Embryonic facial prominence (tissue), 1 donor: ENCODE measurements at regions not wholly inside any gene's neighbourhood (a gene's known extent, or its start where the extent isn't known, plus 50 kb on each side); places are given as distances from the start of the nearest gene placed in this dataset.

ENCODE experiments used
- DNase-seq: peaks from one replicate; pipeline ENCODE4 v3.0.0-alpha.2; 2016; ENCODE audit errors: extremely low spot score

DNA sequence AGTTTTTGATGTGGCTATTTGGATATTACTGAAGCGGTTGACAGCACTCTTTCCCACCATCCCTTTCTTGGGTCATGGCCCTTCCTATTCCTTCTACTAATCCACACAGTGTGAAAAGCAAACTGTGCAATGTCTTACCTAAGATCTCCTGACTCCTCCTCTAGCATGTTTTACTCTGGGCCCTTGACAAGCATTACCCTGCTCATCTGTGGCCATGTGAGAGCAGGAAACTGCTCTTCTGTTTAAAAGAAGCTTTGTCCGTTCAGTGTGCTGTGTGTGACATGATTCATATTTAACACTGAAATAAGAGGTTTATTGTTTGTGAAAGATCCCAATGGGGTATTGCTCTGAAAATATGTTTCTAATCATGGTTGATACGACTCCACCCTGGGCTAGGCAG is 1022.5 kb downstream of the AACS start:
- no peak for DNase-seq

DNA sequence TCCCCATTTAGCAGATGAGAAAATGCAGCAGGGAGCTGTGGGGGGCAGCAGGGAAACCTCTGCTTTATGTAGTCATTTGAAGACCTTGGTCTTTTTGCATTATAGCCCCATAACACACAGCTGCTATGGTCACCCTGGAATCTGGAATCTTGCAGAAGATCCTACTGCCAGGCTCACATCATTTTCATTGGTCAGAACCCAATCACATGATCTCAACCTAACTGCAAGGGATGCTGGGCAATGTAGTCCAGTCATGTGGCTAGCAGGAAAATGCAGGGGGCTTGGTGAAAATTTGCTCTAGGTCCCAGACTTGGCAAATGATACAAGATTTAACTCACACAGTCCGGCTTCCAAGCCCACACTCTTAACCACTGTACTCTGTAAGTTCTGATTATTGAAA is 1028.7 kb downstream of the AACS start:
- DNase-seq: no peak

DNA sequence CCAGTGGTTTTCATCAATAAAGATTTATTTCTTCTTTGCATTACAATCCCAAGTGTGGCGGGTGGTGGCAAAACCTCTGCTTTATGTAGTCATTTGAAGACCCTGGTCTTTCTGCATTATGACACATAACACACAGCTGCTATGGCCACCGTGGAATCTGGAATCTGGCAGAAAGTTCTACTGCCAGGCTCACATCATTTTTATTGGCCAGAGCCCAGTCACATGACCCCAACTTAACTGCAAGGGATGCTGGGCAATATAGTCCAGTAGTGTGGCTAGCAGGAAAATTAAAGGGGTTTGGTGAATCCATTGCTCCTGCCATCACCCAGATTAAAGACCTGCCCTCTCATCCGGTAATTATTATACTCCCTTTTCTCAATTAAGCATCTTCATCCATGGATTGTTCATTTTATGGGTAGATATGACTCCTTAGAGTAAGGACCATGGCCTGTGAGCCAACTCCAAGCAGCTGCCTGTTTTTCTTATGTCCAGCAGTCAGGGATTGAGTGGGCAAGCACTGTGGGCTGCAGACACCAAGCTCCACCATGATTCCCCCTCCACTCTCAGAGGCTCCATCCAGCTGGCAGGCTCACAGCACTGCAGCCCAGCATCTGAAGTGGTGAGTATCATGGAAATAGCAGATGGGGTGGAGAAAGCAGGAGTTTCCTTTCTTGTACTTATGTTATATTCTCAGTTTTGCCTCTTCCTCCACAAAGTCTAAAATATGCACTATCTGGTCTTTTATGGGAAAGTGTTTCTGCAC is 1030.7 kb downstream of the AACS start:
- no peak for DNase-seq

DNA sequence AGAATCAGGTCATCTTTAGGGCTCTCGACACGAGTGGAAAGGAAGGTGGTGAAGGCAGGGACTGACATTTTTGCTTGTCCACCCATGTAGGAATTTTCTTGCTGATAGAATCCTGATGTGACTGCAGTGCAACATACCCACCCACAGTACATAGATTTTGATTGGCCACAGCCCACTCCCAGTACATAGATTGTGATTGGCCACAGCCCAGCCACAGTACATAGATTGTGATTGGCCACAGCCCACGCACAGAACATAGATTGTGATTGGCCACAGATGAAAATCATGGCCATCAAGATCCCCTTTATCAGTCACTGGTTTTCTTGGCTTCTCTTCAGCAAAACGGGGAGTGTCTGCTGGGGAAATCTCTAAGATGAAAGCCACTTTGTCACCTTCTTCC is 1041.5 kb downstream of the AACS start:
- no peak for DNase-seq

DNA sequence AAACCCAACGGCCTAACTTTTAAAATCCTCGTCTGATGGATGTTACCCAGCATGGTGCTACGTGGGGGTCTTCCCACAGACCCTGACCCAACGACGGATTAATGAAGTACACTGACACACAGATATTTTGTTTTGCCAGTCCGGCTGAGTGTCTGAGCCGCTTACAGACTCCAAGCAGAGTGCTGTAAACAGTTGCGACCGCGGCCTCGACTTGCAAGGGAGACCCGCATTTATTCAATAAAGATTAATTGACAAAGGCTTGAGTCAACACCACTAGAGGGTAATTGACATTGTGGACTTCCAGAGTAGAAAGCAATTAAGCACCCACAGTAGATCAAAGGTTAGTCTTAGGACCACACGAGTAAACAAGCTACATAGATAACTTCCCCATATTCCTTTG is 1042.4 kb downstream of the AACS start:
- DNase-seq: no peak

DNA sequence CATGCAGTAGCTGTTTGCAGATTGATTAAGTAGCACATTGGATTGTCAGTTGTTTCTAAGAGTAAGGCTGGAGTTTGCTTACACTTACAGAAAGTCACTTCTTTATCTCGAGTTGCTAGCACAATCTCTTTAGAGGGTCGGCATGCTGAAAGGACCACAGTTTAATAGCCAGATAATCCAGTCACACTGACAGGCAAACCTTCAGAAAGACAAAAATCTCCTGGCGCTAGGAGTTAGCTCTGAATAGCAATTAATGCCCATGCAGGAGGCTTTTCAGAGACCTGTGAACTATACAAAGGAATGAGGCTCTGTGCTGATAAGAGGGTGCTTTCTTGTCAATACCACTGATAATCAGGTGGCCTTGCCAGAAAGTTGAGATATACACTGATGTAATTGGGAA is 1043.0 kb downstream of the AACS start:
- no peak for DNase-seq

DNA sequence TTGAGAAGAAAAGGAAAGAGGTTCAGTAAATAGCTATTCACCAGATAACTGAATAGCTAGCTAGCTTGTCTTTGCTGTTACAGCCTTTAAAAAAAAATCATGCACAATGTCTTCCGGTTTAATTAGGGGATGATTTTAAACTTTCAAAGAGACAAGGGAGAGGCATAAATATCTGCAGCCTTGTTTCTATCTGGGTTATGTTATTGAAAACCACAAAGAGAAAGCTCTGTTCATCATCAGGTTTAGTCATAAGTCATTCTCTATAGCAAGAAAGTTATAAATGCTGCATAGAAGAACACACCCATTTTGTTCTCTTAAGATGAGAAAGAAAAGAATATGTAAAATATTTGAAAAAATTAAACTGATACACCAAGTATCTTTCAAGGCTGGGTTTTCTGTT is 1046.9 kb downstream of the AACS start:
- DNase-seq: no peak

DNA sequence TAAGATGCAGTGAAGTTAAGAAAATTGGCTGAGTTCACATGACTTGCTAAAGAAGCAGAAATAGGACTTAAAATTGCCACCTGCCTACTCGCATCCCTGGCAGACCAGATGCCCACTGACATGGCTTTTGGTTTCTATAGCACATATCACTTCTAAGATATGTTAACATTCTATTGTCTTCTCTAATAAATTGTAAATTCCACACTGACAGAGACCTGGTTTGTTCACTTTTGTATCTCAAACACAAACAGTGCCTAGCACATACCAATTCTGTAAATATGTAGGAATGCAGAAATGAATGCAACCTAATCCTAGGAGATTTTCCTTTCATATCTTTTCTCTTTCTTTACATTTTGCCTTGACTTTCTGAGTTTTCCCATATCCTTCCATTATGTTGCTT is 1047.6 kb downstream of the AACS start:
- DNase-seq: no peak

DNA sequence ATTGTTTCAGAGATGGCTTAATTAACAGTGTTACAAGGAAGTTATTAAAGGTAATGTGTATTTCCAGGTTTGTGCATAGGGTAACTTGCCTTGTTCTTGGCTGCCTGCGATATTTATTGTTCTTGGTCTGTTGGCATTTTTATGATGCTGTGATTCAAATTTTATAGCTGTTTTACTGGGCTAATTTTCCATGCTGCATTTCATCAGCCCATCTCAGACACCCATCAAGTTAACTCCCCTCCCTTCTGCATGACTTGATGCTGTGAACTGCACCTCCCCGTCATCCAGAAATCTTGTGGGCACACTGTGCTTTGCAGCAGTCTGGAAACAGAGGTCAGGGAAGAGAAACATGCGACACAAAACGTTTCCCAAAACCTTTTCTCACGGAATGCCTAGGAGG is 1049.2 kb downstream of the AACS start:
- DNase-seq: no peak

DNA sequence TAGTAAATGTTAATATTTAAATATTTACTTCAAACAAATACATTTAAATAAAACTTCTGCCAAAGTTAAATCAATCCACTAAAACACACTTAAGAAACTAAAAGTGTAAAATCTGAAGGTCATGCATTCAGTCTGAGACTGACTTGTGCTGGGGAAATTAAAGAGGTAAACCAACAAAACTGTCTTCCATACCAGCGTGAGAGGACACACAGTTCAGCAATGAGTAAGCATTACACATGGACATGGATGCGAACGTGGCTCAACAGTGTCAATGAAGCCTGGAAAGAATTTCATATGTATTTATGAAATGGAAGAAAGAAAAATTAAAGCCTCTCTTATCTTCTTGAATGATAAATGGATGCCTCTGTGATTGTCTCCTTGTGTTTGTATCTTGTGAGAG is 1052.3 kb downstream of the AACS start:
- no peak for DNase-seq

DNA sequence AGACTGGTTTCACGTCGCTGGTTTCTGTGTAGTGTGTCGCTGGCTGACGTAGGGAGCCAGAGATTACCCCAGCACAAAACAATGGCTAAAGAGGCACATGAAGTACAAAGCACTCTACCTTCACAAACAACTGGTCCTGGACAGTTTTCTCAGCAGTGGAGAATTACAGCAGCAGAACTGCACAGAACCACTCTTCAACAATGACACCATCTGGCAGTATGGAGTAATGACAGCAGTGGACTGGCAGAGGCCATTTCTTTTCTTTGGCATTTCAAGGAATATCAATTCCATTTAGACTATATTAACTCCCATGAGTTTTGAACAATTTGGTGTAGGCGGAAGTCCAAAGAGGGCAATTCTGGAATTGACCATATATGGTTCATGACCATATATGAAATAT is 1074.1 kb downstream of the AACS start:
- no peak for DNase-seq

DNA sequence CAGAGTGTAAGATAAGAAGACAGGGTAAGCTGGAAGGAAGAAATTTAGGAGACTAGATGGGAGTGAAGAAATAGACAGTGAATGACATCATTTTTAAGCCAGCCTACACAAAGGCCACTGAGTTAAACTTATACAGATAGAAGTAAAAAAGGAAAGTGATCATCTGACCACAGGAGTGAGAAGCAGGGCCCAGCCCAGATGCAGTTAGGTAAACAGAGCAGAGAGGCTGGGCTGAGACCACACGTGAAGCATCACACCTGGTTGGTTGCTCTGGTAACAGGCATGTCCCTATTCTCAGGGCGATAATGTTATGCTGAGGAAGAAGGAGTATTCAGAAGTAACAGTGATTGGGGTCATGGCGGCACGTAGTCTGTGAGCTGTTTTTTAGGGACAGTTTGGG is 1079.4 kb downstream of the AACS start:
- DNase-seq: no peak

DNA sequence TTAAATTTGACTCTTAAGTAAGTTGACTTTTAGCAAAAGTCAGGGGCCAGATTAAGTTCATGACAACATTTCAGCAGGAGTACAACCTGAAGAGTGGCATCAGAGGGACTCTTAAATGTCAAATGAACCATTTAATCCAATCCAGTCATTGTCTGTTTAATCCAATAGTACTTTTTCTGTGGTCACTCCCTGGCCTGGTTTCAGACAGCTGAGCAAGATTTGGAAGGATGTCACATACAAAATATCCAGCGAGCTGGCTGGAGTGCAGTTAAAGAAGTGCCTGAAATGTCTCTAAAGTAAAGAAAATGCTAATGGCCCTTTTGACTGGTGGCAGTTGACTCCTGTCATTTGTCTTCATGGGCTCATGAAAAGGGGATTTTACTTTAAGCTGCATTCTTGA is 1082.1 kb downstream of the AACS start:
- no peak for DNase-seq

DNA sequence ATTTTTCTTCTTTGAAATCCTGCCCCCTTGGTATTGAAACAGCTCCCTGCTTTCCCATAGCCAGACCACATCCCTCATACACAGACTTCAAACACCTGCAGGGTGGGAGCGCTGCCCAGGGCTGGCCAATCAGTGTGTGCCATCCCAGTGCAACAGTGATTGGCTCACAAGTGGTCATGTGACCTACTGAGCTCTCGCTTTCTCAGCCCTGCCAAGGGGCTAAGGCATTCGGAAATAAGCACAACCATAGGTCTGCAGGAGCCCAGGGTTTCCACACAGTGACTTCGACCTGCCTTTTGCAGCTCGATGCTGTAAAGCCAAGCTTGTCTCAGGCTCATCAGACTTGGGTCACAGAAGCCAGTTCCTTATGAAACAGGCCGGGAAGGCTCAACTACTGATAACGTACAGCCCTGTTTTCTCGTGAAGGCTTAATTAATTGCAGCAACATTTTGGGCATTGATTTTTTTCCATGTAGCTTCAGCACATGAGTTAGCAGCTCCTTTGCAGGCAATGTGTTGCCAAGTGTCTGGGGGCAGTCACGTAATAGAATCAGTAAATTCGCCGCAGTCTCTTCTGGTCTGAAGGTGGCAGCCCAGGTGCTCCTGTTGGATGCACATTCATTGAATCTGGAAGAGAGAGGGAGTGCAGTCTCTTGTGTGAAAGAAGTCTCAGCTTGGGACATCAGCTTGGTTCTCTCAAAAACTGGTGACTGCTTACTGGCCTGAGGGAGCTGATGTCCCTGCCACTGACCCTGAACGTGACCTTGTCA is 1091.8 kb downstream of the AACS start:
- no peak for DNase-seq

DNA sequence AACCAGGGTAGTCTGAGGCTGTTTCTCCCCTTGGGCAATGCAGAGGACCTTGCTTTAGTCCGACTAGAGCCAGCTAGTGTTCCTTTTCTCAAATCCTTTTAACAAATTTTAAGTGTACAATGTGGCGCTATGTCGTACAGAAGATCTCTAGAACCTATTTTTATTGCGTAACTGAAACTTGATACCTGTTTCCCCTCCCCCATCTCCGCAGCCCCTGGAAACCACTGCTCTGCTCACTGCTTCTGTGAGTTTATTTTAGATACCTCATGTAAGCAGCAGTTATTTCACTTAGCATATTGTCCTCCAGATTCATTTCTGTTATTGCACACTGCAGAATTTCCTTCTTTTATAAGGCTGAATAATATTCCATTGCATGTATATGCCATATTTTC is 1092.3 kb downstream of the AACS start:
- DNase-seq: no peak

DNA sequence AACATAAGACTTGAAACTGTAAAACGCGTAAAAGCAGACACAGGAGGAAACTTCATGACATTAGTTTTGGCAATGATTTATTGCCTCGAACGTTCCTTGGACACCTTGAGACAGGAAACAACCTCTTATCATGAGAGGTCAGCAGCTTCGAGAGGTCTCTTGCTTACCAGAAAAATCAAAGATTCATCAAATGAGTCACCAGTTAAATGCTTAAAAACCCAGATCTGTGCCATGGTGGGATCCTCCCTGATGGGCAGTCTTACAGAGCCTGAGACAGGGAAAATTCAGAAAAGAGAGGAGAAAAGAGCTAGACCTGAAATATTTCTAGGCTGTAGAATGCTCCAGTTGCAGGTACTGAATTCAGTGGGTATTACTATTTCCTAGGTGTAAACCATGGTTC is 1093.9 kb downstream of the AACS start:
- no peak for DNase-seq

DNA sequence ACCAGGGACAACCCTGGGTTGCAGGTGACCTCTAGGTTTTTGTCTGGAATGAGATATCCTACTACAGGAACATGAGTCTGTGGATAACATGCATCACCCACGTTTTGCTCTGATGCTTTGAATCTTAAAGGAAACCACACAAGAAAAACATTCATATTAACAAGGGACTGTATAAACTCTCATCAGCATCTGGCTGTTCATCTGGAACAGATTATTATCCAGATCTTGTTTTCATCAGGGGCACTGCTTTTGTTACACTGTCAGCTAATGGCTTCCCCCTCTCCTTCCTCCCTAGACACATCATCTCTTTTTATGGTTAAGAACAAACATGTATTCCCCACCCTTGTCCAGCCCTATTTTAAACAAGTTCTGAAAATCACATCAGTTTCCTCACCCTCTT is 1095.7 kb downstream of the AACS start:
- DNase-seq: no peak

DNA sequence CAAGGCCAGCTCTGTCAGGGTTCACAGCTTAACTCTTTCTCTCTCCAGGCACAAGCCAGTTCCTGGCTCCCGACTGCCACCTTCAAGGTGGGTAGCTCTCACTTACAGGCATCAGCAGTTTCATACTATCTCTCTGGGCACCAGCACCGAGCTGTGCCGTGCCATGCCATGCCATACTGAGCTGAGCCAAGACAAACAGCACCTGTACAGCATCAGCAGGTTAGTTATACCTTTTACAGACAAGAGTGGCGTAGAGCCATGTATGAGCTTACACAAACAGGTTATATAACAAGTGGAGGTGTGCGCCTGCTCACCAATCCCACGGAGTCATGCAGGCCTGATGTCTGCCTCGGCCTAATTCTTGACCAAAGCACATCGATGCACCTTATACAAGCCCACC is 1098.7 kb downstream of the AACS start:
- DNase-seq: no peak

DNA sequence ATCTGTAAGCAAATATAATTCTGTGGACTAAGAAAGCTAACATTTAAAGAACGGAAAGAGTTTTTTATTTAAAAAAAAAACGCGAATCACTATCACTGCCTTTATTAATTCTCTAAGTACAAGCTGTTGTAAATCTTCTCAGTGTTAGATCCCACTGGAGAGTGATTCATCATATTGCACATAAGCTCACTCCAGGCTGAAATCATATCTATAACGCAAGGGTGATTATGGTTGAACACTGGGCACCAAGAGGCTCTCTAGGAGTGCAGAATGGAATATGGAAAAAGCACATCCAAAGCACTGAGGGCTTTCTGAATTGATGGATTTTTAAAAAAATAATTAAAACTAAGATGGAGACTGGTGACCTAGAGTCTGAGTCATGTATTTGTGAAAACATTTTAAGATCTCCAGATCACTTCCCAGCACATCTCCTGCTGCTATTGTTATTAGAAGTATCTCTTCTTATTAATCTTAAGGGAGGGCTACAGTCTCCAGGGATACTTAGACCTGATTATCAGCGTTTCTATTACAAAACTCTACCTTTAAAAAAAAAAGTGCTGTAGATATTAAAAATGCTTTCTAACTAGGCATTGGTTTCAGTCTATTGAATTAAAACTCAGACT is 1106.8 kb downstream of the AACS start:
- no peak for DNase-seq

DNA sequence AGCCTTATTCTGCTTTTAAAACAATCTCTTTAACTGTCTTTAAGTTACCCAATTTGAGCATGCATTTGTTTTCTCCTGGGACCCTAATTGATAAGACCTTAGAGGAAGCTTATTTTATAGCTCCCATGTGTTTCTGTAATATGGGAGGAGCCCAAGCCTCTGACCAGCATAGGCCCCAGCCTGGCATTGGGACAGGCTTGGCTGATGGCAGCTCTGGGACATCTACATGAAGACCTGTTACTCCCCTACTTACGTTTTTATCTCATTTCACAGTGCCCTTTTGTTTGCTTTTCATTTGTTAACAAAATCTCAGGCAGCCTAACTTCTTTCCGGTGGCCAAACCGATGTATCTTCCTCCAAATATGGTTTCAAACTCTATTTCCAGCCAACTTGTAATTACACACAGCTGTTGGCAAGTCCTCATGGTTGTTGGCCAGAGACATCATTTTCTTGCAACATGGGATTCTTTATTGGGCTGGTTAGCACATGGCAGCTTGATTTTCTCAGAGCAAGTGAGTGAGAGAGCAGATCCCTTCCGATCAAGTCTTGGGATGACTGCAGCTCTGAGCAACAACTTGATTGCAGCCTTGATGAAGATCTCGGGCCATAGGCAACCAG is 1117.5 kb downstream of the AACS start:
- DNase-seq: no peak

DNA sequence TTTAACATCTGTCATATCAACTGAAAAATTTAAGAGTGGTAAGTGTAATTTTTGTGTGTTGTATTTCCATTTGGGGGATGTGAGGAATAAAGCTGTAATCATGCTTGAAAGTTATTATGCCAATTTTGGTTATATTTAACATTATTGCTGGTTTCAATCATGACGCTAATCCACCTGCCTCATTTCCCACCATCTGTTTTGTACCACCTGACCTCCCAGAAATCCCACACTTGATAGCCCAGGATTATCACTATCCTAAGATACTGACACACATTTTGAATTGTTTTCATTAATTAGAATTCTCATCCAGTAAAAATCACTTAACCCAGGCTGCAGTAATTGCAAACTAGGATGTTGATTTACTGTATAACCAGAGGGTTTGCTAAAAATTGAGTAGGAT is 1119.8 kb downstream of the AACS start:
- no peak for DNase-seq

DNA sequence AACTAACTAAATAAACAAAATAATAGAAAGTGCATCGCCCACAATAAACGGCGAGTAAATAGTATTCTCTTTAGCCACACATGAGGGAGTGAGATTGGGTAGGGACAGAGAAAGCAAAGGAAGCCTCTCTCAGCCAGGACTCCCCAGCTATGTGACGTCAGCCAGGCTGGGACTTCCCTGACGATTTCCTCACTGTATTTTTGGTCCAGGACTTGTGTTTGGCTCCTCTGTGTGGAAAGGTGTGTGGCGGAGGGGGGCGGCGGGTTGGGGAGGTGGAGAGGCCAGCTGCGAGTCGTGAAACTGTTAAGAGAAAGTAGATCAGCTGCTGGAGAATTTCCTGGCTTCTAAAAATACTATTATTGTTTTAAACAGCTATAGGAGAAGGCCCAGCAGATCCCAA is 1124.6 kb downstream of the AACS start:
- no peak for DNase-seq
